Gastrocnemius medialis (tissue), 4 donors: ENCODE measurements at regions not wholly inside any gene's neighbourhood (a gene's known extent, or its start where the extent isn't known, plus 50 kb on each side); places are given as distances from the start of the nearest gene placed in this dataset.

Experiments used
- CTCF ChIP-seq, 5 experiments: fragments of 450-650 bp in 3 of 5; fragments of 200-600 bp in 2 of 5; sonication (generic) in 2 of 5; IDR thresholded peaks in 4 of 5; conservative IDR thresholded peaks in 1 of 5; 1 replicate in 4 of 5; 2 replicates in 1 of 5; pipeline ENCODE4 v1.5.1; 2016 to 2019; ENCODE audit warnings: antibody characterized with exemption in 5 of 5, mild to moderate bottlenecking in 3 of 5, moderate library complexity in 3 of 5
- POLR2A ChIP-seq, 2 donors: fragments of 450-650 bp; IDR thresholded peaks; one replicate each; pipeline ENCODE4 v1.6.1; 2017; ENCODE audit warnings: antibody characterized with exemption in 2 of 2, mild to moderate bottlenecking in 2 of 2, moderate library complexity in 2 of 2

DNA sequence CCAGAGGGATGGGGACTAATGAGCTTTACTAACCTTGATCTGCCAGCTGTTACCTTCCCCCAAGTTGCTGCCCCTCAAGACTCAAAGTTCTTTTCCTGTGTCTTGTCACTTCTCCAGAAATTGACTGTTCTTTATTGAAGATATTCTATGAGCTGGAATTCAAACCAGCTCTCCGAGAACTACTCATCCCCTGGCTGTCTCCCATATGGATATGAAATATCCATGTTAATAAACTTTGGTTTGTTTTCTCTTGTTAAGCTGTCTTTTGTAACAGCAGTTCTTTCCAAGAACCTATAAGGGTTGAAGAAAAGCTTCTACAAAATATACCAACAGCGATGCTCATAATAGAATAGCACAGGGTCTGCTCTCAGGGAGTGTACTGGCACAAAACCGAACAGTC is 77.0 kb downstream of the CAMK2N1 start:
- no peak for TF ChIP-seq CTCF (IDR thresholded peaks at IDR 0.05 in 4 of 5, conservative IDR thresholded peaks at IDR 0.05 in 1 of 5)
- no peak for TF ChIP-seq POLR2A (IDR thresholded peaks at IDR 0.05)
